ENCODE measurements at regions not wholly inside any gene's neighbourhood (a gene's known extent, or its start where the extent isn't known, plus 50 kb on each side); places are given as distances from the start of the nearest gene placed in this dataset.
"Not testable (repeated sequence)": the region's sequence is repeated elsewhere in the genome, so short reads cannot be mapped to it uniquely, and the experiment has no call there.

GRCh38 chr17:31674717-31675349 is 184.2 kb downstream of the COPRS start:
- no peak for DNase-seq

GRCh38 chr17:31674305-31674704 is 184.7 kb downstream of the COPRS start:
- no peak for DNase-seq

- DNase-seq, result no peak
Measured at GRCh38 chr17:31673076-31673475, 186.0 kb downstream of the COPRS start.

GRCh38 chr17:31672161-31672819 is 186.8 kb downstream of the COPRS start:
- no peak for DNase-seq

DNA sequence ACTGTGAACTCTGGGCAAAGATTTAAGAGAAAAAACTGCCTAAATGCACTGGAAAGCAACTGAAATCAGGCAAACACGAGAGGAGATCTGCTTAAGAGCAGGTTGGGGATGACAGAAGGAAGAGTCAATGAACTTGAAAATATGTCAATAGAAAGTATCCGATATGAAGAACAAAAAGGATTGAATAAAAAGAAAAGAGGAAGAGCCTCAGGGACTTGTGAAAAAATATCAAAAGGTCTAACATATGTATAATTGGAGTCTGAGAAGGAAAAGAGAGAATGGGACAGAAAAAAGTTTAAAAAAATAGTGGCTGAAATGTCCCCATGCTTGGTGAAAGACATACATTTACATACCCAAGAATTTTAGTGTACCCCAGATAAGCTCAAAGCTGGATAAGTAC is 195.5 kb downstream of the COPRS start:
- DNase-seq, result no peak

DNA sequence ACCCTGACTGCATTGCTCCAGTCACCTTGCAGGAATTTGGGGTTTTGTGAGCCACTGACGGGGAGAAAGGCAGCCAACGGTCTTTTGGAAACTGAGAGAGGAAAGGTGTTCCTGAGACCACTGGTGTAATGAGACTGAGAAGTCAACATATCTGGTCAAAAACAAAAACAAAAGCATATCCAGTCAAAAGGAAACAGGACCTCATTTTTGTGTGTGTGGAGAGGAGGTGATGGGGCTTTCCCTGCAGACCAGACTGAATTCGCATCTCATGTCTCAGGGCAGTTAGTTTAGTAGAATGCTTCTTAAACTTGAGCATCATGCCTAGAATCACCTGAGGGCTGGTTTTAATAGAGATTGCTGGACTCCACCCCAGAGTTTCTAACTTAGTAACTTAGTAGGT is 198.4 kb downstream of the COPRS start:
- DNase-seq, result no peak

DNA sequence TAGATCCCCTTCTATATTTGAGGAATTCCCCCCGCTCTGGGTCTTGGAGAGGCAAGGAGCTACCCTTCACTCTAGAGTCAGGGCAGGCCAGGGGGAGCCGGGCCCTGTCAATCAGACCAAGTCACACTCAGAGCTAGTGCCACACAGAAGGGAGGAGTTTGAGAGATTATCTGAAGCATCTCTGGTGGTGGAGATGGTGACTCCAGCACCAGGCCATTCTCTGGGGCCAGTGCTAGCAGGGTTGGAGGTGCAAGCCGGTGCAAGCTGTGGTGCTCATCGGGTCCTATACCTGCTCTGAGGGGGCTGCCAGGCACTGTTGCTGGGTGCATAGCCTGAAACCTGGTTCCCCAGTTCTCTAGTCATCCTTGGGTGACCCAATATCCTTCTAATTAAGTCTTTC is 201.2 kb downstream of the COPRS start:
- DNase-seq, result no peak

DNA sequence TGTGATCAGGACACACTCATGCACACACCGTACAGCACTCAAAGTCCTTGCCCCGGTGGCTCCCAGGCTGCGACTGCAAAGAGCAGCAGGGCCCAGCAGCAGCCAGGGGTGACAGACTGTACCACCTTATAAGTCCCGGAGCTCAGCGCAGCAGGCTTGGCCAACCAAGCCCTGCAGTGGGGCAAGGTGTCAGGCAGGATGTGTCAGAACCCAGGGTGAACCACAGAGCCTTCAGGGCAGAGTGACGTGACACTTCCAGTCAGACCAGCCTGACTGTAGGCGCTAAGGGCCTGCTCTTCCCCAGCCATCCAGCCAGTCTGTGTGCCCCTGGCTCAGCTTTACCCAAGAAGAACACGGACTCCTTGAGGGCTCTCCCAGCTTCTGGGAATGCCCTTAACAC is 204.1 kb downstream of the COPRS start:
- no peak for DNase-seq

GRCh38 chr17:31653691-31654090 is 205.4 kb downstream of the COPRS start:
- DNase-seq, result no peak

DNA sequence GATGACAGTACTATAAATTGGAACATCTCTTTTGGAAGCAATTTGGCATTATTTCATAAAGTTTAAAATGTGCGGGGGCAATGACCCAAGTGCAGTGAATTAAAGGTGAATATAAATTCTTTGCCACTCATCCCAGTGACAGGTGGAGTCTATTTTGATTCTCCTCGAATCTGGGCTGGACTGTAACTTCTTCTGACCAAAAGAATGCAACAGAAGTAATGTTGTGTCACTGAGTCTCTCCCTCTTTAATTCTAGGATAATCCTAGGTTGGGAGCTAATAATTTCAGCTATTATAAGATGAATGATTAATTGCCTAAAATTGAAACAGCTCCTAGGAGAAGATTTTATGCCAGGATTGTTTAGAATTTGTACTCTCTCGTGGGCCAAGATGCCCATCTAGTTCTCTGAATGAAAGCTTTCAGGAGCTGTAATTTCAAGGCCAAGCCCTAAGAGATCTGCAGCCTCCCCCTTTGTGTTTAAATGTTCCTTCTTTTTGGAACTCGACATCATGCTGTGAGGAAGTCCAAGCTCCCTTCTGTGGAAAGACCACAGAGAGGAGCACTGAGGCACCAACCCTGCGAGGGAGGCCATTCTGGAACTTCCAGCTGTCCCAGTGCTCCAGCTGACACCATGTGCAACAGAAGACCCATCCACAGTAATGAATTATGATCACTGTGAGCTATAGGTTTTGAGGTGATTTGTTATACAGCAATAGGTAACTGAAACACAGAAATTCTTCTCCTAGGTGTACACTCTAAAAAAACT is 208.1 kb downstream of the COPRS start:
- no peak for DNase-seq

GRCh38 chr17:31649302-31649701 is 209.7 kb downstream of the COPRS start:
- DNase-seq, result no peak

DNA sequence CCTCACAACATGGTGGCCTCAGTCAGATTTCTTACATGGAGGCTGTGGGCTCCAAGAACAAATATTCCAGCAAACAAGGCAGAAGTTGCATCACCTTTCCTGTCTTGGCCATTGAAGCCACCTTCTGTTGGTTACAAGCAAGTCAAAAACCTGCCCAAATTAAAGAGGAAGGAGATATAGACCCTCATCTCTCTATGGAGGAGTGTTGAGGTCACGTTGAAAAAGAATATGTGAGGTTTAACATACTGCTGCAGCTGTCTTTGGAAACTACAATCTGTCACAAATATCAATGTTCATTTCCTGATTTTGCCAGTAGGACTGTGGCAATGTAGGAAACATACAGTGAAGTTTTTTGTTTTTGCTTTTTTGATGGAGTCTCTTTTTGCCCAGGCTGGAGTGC is 211.4 kb downstream of the COPRS start:
- no peak for DNase-seq

GRCh38 chr17:31646642-31647041 is 212.4 kb downstream of the COPRS start:
- no peak for DNase-seq

- DNase-seq, result no peak
Measured at GRCh38 chr17:31645351-31645750, 213.7 kb downstream of the COPRS start.

DNA sequence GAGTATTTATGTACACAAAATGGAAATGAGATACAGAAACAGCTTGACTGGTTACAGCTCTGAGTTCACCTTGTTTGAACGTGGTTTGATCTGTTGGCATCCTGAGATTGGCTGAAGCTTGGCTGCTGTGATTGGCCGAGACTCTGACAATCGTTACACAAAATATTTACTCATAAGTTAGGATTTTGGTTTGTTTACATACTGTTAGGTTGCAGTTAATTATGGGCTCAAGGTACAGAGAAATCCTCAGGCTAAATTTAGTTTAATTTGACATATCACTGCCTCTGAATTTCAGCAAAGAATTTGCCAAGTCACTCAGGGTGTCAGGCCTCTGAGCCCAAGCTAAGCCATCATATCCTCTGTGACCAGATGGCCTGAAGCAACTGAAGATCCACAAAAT is 227.3 kb downstream of the COPRS start:
- DNase-seq, result no peak

DNA sequence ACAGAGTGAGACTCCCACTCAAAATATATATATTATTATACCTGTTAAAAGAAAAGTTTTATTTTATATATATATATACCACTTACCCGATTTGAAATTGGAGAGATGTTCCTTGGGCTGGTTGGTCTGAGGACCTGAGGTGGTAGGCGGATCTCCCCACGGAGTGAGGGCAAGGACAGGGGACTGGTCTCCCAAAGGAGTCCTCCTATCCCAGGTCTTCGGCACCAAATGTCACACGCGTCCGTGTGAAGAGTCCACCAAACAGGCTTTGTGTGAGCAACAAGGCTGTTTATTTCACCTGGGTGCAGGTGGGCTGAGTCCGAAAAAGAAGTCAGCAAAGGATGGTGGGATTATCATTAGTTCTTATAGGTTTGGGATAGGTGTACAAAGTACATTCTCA is 228.2 kb downstream of the COPRS start:
- not testable (repeated sequence) for DNase-seq

DNA sequence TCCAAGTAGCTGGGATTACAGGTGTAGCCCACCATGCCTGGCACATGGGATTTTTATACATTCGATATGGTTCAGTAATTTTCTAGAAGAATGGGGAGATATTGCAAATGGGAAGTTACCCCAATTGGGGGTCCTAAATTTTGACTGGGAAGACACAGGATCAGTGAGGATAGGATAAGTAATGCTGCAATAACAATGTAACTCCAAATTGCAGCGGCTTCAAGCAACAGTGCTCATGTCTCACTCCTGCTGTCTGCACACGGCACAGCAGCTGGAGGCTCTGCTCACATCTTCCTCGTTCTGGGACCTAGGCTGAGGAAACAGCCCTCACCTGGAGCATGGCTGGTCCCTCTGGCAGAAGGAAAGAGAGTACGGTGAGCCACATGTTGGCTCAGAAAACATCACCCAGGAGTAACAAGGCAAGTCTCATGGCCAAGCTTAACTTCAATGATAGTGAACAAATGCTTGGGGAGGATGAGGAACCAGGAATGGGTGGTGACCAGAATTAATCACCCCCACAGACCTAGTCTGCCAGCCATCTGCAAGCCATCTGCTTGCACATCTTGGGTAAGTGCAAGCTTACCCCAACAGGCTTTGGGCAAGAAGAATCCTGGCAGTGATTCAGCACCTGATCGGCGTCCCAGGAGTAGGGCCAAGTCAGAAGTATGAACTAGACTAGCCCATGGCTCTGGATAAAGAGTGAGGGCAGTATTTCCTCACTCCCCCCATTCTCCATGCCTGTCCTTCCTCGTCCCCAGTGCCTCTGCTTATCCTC is 229.2 kb downstream of the COPRS start:
- DNase-seq, result no peak

GRCh38 chr17:31627960-31628359 is 231.1 kb downstream of the COPRS start:
- no peak for DNase-seq

DNA sequence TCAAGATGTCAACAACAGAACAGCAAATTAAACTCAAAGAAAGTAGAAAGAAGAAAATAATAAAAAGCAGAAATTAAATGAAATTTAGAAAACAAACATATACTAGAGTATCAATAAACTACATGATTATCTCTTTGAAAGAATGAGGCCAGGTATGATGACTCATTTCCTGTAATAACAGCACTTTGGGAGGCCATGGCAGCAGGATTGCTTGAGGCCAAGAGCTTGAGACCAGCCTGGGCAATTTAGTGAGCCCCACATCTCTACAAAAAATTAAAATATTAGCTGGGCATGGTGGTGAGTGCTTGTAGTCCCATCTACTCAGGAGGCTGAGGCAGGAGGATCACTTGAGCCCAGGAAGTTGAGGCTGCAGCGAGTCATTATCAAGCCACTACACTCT is 232.5 kb downstream of the RAB11FIP4 start:
- no peak for DNase-seq

GRCh38 chr17:31622500-31622899 is 231.0 kb downstream of the RAB11FIP4 start:
- no peak for DNase-seq

- DNase-seq, result no peak
Measured at GRCh38 chr17:31621566-31621965, 230.1 kb downstream of the RAB11FIP4 start.

- DNase-seq, result not testable (repeated sequence)
Measured at GRCh38 chr17:31611053-31611452, 219.6 kb downstream of the RAB11FIP4 start.
